ENCODE measurements at regions not wholly inside any gene's neighbourhood (a gene's known extent, or its start where the extent isn't known, plus 50 kb on each side); places are given as distances from the start of the nearest gene placed in this dataset.

DNA sequence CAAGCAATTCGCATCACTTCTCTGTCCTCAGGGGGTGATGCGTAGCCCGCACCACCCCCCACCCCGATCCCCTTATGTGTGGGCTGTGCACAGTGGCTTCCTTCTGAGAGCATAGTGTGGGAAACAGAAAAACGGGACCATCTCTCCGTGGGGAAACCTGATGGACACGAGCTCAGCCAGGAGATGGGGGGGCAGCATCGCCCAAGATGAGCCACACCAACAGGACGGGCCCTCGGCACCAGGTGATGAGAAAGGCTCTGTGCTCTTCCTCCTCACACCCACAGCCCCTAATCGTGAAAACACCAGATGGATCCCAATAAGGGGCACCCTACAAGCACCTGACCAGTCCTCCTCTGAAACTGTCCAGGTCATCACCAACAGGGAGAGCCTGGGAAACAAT is 153.6 kb downstream of the SHANK2 start:
- TF ChIP-seq, protein P1, sequence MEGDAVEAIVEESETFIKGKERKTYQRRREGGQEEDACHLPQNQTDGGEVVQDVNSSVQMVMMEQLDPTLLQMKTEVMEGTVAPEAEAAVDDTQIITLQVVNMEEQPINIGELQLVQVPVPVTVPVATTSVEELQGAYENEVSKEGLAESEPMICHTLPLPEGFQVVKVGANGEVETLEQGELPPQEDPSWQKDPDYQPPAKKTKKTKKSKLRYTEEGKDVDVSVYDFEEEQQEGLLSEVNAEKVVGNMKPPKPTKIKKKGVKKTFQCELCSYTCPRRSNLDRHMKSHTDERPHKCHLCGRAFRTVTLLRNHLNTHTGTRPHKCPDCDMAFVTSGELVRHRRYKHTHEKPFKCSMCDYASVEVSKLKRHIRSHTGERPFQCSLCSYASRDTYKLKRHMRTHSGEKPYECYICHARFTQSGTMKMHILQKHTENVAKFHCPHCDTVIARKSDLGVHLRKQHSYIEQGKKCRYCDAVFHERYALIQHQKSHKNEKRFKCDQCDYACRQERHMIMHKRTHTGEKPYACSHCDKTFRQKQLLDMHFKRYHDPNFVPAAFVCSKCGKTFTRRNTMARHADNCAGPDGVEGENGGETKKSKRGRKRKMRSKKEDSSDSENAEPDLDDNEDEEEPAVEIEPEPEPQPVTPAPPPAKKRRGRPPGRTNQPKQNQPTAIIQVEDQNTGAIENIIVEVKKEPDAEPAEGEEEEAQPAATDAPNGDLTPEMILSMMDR (IDR thresholded peaks at IDR 0.05; ENCODE audit: insufficient read depth, low read depth, low read length, missing control alignments): no peak
- H3K4me3 ChIP-seq (ENCODE audit: low read depth, low read length): no peak overlapping the region
- DNase-seq (ENCODE audit: low read depth): no peak

DNA sequence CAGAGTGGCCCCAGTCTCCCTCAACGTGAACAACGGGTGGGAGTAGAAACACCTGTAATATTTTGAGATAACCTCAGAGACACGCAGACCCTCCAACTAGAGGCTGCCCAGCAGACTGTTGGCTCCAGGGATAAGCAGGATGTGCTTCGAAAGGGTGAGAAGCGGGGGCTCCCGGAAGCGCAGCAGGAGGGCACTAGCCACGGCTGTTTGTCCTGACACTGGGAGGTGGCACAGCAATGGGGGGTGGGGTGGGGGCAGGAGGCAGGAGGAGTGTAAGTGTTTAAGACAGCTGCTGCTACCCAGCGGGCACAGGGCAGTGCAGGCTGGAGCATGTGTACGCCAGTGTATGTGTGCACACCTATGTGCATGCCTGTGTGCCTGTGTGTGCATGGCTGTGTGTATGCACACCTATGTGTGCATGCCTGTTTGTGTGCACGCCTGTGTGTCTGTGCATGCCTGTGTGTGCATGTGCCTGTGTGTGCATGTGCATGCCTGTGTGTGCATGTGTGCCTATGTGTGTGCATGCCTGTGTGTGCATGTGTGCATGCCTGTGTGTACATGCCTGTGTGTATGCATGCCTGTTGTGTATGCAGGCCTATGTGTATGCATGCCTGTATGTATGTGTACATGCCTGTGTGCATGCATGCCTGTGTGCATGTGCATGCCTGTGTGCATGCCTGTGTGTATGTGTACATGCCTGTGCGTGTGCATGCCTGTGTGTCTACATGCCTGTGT is 154.7 kb downstream of the SHANK2 start:
- no peak for DNase-seq (ENCODE audit: low read depth)
- TF ChIP-seq, protein P1 (IDR thresholded peaks at IDR 0.05; ENCODE audit: insufficient read depth, low read depth, low read length, missing control alignments): no peak
- H3K4me3 ChIP-seq (ENCODE audit: low read depth, low read length): no peak overlapping the region

DNA sequence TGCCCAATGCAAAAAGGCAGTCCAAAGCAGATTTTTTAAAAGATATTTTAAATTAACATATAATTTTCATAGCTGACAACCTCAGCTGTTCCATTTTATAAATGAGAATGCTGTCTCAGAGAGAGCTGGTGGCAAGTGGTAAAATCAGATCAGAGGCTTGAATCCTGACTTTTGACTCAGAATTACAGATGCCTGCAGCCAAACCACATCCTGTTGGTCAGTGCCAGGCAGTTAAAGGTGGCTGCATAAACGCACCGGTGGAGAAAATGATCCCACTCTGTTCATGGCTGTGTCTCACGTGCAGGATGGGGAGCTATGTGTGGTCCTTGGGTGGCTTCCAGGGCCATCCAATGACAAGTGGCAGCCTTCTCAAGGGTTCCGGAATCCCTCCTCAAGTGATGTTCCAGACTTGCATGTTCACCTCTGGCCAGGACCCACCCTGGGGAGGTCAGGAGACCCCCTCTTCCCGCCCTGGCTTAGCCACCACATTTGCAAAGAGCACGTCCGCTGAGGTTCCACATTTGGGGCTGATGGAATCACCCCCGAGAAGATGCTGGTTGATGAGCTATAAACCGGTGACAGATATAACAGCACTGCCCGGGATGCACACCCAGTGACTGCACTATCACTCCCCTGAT is 155.5 kb downstream of the SHANK2 start:
- DNase-seq (ENCODE audit: low read depth): no peak
- H3K4me3 ChIP-seq (ENCODE audit: low read depth, low read length): no peak overlapping the region
- TF ChIP-seq, protein P1 (IDR thresholded peaks at IDR 0.05; ENCODE audit: insufficient read depth, low read depth, low read length, missing control alignments): no peak

DNA sequence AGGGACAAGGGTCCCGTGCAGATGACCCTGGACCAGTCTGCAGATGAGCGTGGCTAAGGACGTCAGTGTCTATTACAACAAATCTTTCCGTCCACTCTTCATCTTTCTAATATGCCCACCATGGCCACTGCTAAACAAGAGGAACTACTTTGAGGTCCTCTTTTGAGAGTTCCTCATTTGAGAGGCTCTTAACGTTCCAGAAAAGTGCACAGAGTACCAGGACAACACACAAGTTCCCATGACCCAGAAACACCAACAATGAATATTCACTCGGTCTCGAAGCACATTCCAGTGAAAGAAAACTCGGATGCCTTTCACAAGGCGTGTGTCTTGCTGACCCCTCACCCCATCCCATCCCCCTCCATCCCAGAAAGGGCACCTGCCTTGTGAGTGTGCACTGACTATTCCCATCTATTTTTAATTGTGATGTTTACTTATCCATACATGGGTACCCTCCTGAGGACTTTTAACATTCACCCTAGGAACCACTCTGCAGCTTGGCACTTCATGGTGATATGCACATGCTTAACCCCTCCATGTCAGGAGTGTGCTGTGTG is 157.0 kb downstream of the SHANK2 start:
- no peak overlapping the region for H3K4me3 ChIP-seq (ENCODE audit: low read depth, low read length)
- DNase-seq (ENCODE audit: low read depth): no peak
- TF ChIP-seq, protein P1 (IDR thresholded peaks at IDR 0.05; ENCODE audit: insufficient read depth, low read depth, low read length, missing control alignments): no peak

DNA sequence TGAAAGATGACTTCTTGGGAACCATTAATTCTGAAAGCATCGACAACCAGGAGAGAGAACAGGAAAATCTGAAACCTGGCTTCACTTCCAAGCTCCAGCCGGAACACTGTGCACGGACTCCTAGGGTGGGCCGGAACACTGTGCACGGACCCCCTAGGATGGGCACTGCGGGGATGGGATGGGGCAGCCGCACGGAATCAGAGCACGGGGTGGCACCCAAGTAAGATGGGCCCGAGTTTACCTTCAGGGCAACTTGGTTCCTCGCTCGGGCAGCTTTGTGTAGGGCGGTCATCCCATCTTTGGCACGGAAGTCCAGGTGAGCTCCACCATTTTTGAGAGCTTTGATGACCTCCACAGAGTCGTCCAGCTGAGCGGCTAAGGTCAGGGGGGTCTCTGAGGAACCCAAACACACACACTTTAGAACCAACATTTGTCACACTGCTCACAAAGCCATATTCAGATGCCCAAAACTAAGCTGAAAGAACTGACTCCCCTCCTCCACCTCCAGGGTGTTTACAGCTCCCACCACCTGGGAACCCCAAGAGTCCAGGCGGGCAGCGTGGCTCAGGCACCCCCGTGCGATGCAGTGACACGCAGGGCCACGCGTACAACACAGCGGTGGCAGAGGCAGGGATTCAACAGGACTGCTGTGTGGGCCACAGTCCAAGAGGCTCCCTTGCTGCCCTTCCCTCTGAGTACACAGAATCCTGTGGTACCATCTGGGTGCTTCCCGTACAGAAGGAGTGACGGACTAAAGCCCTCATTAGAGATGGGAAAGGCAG is 157.9 kb downstream of the SHANK2 start:
- H3K4me3 ChIP-seq (ENCODE audit: low read depth, low read length): no peak overlapping the region
- TF ChIP-seq, protein P1 (IDR thresholded peaks at IDR 0.05; ENCODE audit: insufficient read depth, low read depth, low read length, missing control alignments): no peak
- DNase-seq (ENCODE audit: low read depth): no peak

DNA sequence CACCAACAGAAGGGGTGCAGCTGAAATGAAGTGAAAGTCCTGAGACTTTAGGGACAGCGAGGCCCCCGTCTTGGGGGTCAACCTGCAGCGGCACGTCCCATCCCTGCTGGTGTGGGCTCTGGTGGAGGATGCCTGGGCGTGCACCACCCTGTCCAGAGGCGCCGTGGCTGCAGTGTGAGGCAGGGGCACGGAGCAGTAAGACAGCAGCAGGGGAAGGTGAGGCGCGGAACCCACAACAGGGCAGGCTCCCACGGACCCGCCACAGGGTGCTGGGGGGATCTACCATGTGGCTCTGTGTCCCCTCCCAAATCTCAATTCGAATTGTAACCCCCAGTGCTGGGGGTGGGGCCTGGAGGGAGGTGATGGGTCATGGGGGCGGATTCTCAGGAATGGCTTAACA is 158.6 kb downstream of the SHANK2 start:
- TF ChIP-seq, protein P1 (IDR thresholded peaks at IDR 0.05; ENCODE audit: insufficient read depth, low read depth, low read length, missing control alignments): no peak
- DNase-seq (ENCODE audit: low read depth): no peak
- no peak overlapping the region for H3K4me3 ChIP-seq (ENCODE audit: low read depth, low read length)
